Kidney epithelial cell (primary cell): ENCODE measurements at regions not wholly inside any gene's neighbourhood (a gene's known extent, or its start where the extent isn't known, plus 50 kb on each side); places are given as distances from the start of the nearest gene placed in this dataset.

ENCODE experiments used
- DNase-seq: peaks from one replicate; pipeline ENCODE4 v3.0.0-alpha.2; 2010; ENCODE audit warnings: low read depth
- H3K27me3 ChIP-seq: 2 replicates; pipeline ENCODE4 v1.6.0; 2011; ENCODE audit warnings: low read length; ENCODE audit not compliant: control insufficient read depth, insufficient read depth
- H3K36me3 ChIP-seq: 2 replicates; pipeline ENCODE4 v1.5.1; 2011; ENCODE audit warnings: low read length; ENCODE audit not compliant: control insufficient read depth, insufficient read depth
- H3K4me3 ChIP-seq: 2 replicates; pipeline ENCODE4 v1.5.1; 2011; ENCODE audit warnings: low read depth, mild to moderate bottlenecking, control low read depth, low read length
- CTCF ChIP-seq: IDR thresholded peaks from 2 replicates; pipeline ENCODE4 v1.5.1; 2011; ENCODE audit warnings: mild to moderate bottlenecking, moderate library complexity, low read length, control low read depth, inconsistent platforms; ENCODE audit not compliant: insufficient read depth, poor library complexity, severe bottlenecking

GRCh38 chrX:95693365-95693764 is 991.3 kb upstream of the DIAPH2 start:
- Histone ChIP-seq H3K36me3 (no peaks in the 10 kb centered on the region), H3K4me3 (no peak overlapping the region), H3K27me3 (no peaks in the 10 kb centered on the region)
- DNase-seq = no peak
- TF ChIP-seq CTCF = no peak

GRCh38 chrX:95703696-95704095 is 980.9 kb upstream of the DIAPH2 start:
- no peak for TF ChIP-seq CTCF

GRCh38 chrX:95716841-95717240 is 967.8 kb upstream of the DIAPH2 start:
- TF ChIP-seq CTCF = no peak
- H3K27me3 ChIP-seq = no peaks in the 10 kb centered on the region
- H3K4me3 ChIP-seq = no peak overlapping the region
- no peak for DNase-seq
- no peaks in the 10 kb centered on the region for H3K36me3 ChIP-seq

More at GRCh38 chrX:95703696-95704095, 980.9 kb upstream of the DIAPH2 start:
- no peak for DNase-seq
- H3K27me3 ChIP-seq = no peaks in the 10 kb centered on the region
- H3K4me3 ChIP-seq = no peak overlapping the region
- H3K36me3 ChIP-seq = no peaks in the 10 kb centered on the region

GRCh38 chrX:95718746-95719145 is 965.9 kb upstream of the DIAPH2 start:
- H3K4me3 ChIP-seq = no peak overlapping the region
- H3K27me3 ChIP-seq = no peaks in the 10 kb centered on the region
- DNase-seq = no peak
- H3K36me3 ChIP-seq = no peaks in the 10 kb centered on the region
- no peak for TF ChIP-seq CTCF

GRCh38 chrX:95721011-95721410 is 963.6 kb upstream of the DIAPH2 start:
- TF ChIP-seq CTCF = no peak
- H3K27me3 ChIP-seq = no peaks in the 10 kb centered on the region
- no peak for DNase-seq

GRCh38 chrX:95728446-95728845 is 956.2 kb upstream of the DIAPH2 start:
- H3K27me3 ChIP-seq = no peaks in the 10 kb centered on the region
- H3K4me3 ChIP-seq = no peak overlapping the region
- DNase-seq = no peak
- no peak for TF ChIP-seq CTCF
- no peaks in the 10 kb centered on the region for H3K36me3 ChIP-seq

More at GRCh38 chrX:95721011-95721410, 963.6 kb upstream of the DIAPH2 start:
- no peaks in the 10 kb centered on the region for H3K36me3 ChIP-seq
- no peak overlapping the region for H3K4me3 ChIP-seq
